Dermis microvascular lymphatic vessel endothelial cell (primary cell): ENCODE measurements at regions not wholly inside any gene's neighbourhood (a gene's known extent, or its start where the extent isn't known, plus 50 kb on each side); places are given as distances from the start of the nearest gene placed in this dataset.
"Not testable (repeated sequence)": the region's sequence is repeated elsewhere in the genome, so short reads cannot be mapped to it uniquely, and the experiment has no call there.

Experiments
- DNase-seq, 2 donors: peaks; one replicate each; pipeline versions ENCODE4 v3.0.0 to v3.0.0-alpha.2; 2010; ENCODE audit warnings: low read depth in 2 of 2

DNA sequence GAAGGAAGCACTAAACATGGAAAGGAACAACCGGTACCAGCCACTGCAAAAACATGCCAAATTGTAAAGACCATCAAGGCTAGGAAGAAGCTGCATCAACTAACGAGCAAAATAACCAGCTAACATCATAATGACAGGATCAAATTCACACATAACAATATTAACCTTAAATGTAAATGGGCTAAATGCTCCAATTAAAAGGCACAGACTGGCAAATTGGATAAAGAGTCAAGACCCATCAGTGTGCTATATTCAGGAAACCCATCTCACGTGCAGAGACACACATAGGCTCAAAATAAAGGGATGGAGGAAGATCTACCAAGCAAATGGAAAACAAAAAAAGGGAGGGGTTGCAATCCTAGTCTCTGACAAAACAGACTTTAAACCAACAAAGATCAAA is 126.3 kb upstream of the CAV2 start:
- not testable (repeated sequence) for DNase-seq

DNA sequence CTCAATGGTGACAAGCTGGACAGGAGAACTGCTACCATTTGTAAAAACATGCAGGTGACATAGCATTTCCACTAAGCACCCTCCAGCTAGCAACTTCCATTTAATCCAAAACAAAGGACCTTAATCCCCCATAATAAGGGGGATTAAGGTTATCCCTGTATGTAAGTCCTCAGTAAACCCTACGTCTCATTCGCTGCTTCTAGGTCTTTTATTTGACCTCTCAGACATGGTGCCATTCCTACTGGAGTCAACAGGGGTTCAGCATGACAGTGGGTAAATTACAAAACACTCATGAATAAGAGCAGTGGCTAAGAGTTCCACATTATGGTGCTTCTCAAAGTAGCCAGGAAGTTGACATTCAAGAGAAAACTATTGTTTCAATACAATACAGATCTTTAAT is 121.8 kb upstream of the CAV2 start:
- DNase-seq, result peak in 1 of 2 donors; percentile 16

DNA sequence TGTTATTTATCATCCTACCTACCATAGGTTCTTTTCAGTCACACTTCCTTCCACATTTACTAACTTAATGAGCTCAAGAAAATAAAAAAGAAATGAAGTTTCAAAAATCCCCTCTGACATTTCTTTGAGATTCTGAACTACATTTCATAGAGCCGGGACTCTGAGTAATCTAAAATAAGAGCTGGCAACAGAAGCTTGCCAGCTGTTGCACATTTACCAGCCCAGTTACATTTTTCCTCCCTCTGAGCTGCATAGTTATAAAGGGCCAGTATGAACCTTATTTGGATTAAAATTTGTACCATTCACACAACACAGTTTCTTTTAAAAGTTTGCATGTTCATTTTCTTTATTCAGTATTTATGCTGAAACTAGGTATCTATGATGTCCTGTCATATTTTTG is 119.5 kb upstream of the CAV2 start:
- no peak for DNase-seq

DNA sequence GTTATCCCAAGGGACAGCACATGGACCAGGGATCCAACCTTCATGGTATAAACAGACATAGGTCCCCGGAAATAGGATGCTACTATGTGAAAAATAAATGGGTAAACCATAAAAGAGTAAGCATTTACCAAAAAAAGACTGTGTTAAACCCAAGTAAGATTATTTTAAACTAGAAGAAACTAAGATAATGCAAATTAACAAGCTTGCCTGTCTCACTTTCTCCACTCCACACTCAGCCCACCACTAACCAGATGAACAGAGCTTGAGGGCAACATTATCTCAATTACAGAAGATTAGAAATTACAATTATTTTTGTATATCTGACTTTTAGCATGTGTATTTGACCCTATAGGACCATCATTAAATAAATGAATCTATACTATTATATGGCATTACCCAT is 117.2 kb upstream of the CAV2 start:
- DNase-seq, result no peak

GRCh38 chr7:116384936-116385635 is 114.5 kb upstream of the CAV2 start:
- DNase-seq, result no peak

- DNase-seq, result no peak
Observed at GRCh38 chr7:116386674-116387073, 112.9 kb upstream of the CAV2 start.

DNA sequence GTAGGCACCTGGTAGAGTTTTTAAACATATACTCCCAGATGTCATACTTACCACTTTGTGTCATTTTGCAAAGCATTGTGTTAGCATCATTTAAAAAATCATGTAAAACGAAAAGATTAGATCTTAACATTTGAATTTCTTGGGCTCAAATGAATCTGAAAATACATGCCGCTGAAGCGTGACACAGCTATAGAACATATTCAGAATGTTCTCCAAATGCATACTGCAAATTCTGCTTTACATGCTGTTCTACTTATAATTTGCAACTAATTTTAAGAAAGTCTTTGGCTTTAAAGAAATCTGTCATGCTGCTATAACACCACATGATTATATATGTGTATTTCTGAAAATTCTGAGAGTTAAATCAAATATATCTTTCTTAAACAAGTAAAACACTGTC is 109.2 kb upstream of the CAV2 start:
- no peak for DNase-seq

DNA sequence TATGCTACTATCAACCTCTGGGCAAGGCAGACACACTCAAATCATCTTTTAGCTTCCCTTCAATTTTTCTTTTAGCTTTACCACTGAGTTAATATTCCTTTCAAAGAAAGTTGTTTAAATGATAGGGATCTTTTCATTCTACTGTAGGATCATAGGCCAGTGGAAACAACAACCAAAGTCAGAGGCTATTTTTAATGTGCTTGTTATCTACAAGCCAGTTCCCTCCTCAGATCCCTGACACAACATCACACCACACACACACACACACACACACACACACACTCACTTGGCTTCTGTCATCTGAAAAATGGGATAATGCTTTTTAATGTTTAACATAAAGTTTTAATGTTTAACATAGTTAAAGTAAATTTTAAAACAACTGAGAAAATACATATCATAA is 106.7 kb upstream of the CAV2 start:
- DNase-seq, result peak; percentile 30 to 50

DNA sequence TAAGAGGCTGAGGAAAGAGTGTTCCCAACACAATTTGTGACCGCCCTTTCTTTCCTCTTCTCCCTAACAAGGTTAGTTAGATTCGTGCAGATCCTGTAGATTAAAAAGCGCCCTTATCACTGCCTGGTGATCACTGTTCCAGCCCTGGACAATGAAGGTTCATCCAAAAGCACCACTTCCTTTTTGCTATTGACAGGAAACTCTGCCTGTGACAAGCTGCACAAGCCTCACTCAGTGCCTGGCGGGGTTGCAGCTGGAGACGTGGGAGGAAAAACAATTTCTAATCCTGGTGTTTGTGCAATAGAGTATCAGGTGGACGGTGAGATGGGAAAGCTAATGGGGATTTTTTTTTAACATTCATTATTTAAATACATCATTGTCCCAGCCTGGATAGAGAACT is 105.9 kb upstream of the CAV2 start:
- peak; percentile 98 to 99 for DNase-seq

- no peak for DNase-seq
Observed at GRCh38 chr7:116394106-116394505, 105.4 kb upstream of the CAV2 start.

DNA sequence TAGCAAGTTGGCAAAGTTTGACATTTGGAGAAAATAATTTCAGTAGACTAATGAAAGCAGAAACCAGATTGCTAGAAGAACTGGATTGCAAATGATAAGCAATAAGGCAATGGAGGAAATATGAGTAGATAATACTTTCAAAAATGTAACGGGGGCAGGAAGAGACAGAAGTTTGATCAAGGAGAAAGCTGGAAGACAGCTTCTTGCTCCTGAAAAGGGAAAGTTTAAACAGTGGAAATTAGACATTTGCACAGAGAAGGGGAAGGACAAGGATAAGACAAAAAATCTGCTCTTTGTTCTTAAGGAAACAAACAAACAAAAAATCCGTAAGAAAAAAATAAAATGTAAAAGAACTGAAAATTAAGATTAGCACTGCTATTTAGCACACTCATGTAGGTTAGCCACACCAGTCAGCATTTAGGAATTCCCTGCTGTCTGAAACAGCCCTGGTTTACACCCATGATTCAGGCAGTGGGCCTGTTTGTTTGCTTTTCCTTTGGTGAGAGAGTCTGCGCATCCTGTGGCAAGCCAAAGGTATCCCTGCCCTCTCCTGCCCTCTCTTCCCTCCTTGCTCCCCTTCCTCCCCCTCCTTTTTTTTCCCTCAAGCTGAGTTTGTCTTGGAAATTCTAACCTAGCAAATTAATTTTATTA is 104.3 kb upstream of the CAV2 start:
- peak; percentile 90 to 96 for DNase-seq

DNA sequence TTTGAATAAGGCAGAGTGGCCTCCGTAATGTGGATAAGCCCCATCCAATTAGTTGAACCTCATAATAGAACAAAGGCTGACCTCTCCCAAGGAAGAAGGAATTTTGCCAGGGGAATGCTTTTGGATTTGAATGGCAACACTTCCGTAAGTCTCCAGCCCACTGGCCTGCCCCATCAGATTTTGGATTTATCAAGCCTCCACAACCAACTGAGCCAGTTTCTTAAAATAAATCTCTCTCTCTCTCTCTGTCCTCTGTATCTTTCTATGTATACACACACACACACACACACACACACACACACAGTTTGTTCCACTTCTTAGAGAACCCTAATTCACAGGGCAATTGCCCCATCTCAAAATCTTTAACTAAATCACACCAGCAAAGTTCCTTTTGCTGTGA is 100.9 kb upstream of the CAV2 start:
- no peak for DNase-seq

- peak; percentile 60 to 61 for DNase-seq
Observed at GRCh38 chr7:116399819-116400218, 99.7 kb upstream of the CAV2 start.

DNA sequence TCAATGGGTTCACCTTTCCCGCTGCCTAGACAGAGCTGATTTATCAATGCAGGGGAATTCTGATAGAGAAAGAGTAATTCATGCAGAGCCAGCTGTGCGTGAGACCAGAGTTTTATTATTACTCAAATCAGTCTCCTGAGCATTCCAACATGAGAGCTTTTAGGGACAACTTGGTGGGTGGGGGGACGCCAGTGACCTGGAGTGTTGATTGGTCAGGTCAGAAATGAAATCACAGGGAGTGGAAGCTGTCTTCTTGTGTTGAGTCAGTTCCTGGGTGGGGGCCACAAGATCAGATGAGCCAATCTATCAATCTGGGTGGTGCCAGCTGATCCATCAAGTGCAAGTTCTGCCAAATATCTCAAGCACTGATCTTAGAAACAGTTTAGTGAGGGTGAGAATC is 99.0 kb upstream of the CAV2 start:
- DNase-seq, result no peak

- DNase-seq, result peak in 1 of 2 donors; percentile 55
Observed at GRCh38 chr7:116401711-116402110, 97.8 kb upstream of the CAV2 start.

GRCh38 chr7:116403265-116403664 is 96.3 kb upstream of the CAV2 start:
- peak in 1 of 2 donors; percentile 17 for DNase-seq

GRCh38 chr7:116404389-116404788 is 95.1 kb upstream of the CAV2 start:
- no peak for DNase-seq

GRCh38 chr7:116405810-116406209 is 93.7 kb upstream of the CAV2 start:
- DNase-seq, result no peak

DNA sequence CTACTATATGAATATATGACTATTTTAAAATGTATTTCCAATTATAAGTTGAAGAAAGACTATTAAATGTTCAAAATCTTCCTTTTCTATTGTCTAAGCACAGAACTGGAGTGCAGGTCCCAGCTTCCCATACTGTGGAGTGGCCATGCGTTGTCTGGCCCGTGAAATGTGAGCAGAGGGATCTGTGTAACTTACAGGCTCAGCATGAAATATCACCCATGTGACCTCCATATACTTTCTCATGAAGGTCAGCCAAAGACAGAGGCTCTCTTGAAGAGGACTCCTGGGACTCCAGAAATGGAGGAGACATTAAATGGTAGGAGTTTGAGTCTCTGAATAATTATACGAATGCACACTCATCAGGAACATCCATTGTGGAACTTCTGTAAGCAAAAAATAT is 92.4 kb upstream of the CAV2 start:
- DNase-seq, result peak in 1 of 2 donors; percentile 14

GRCh38 chr7:116408166-116408565 is 91.4 kb upstream of the CAV2 start:
- DNase-seq, result peak; percentile 42 to 83

- DNase-seq, result not testable (repeated sequence)
Observed at GRCh38 chr7:116408831-116409453, 90.6 kb upstream of the CAV2 start.

GRCh38 chr7:116410694-116411093 is 88.8 kb upstream of the CAV2 start:
- DNase-seq, result not testable (repeated sequence)
